Vagina (tissue), 2 donors: ENCODE measurements at regions not wholly inside any gene's neighbourhood (a gene's known extent, or its start where the extent isn't known, plus 50 kb on each side); places are given as distances from the start of the nearest gene placed in this dataset.

ENCODE experiments used
- CTCF ChIP-seq, 3 experiments: fragments of 450-650 bp in 2 of 3; fragments of 200-600 bp in 1 of 3; sonication (generic) in 1 of 3; IDR thresholded peaks; one replicate each; pipeline ENCODE4 v1.5.1; 2017 to 2019; ENCODE audit warnings: antibody characterized with exemption in 3 of 3, mild to moderate bottlenecking in 2 of 3, moderate library complexity in 2 of 3
- POLR2A ChIP-seq, 2 donors: fragments of 450-650 bp; IDR thresholded peaks; one replicate each; pipeline ENCODE4 v1.6.1; 2017; ENCODE audit warnings: antibody characterized with exemption in 2 of 2, mild to moderate bottlenecking in 2 of 2, moderate library complexity in 2 of 2

GRCh38 chr13:99698816-99699099, 197.5 kb downstream of the TM9SF2 start:
- no peak for TF ChIP-seq CTCF (IDR thresholded peaks at IDR 0.05)
- TF ChIP-seq POLR2A (IDR thresholded peaks at IDR 0.05) = no peak
